HL-60 (cell line): ENCODE measurements at regions not wholly inside any gene's neighbourhood (a gene's known extent, or its start where the extent isn't known, plus 50 kb on each side); places are given as distances from the start of the nearest gene placed in this dataset.
"Not testable (repeated sequence)": the region's sequence is repeated elsewhere in the genome, so short reads cannot be mapped to it uniquely, and the experiment has no call there.

Experiments used
- DNase-seq, 2 experiments: peaks; one replicate each; pipeline ENCODE4 v3.0.0-alpha.2; 2010 to 2020; ENCODE audit warnings: low read depth in 1 of 2, low spot score in 1 of 2
- H3K27ac ChIP-seq: fragments of 250-450 bp; sonication (Bioruptor Pico); replicated peaks from 2 replicates; pipeline ENCODE4 v1.5.1; 2020; ENCODE audit warnings: mild to moderate bottlenecking, moderate library complexity
- H3K27me3 ChIP-seq: fragments of 250-450 bp; sonication (Bioruptor Pico); 2 replicates; pipeline ENCODE4 v1.5.1; 2021; ENCODE audit warnings: mild to moderate bottlenecking, moderate library complexity; ENCODE audit not compliant: insufficient read depth, poor library complexity, severe bottlenecking
- H3K4me3 ChIP-seq: replicated peaks from 2 replicates; pipeline ENCODE4 v1.5.1; 2011; ENCODE audit warnings: mild to moderate bottlenecking, control low read depth, low read length; ENCODE audit not compliant: insufficient read depth
- CTCF ChIP-seq: IDR thresholded peaks from one replicate; pipeline ENCODE4 v1.5.1; 2011; ENCODE audit warnings: low read length, control low read depth, inconsistent platforms; ENCODE audit not compliant: insufficient read depth
- GABPA ChIP-seq: IDR thresholded peaks from 2 replicates; pipeline ENCODE4 v1.6.1; 2012; ENCODE audit warnings: low read depth
- POLR2AphosphoS5 ChIP-seq: IDR thresholded peaks from 2 replicates; pipeline ENCODE4 v1.6.1; 2012; ENCODE audit warnings: low read depth
- SPI1 ChIP-seq: IDR thresholded peaks from 2 replicates; pipeline ENCODE4 v1.6.1; 2012; ENCODE audit warnings: low read depth, mild to moderate bottlenecking, borderline replicate concordance
- TF ChIP-seq, protein P1 (sequence below): IDR thresholded peaks from 2 replicates; pipeline ENCODE4 v1.6.1; 2012; ENCODE audit warnings: low read depth; ENCODE audit not compliant: insufficient replicate concordance

DNA sequence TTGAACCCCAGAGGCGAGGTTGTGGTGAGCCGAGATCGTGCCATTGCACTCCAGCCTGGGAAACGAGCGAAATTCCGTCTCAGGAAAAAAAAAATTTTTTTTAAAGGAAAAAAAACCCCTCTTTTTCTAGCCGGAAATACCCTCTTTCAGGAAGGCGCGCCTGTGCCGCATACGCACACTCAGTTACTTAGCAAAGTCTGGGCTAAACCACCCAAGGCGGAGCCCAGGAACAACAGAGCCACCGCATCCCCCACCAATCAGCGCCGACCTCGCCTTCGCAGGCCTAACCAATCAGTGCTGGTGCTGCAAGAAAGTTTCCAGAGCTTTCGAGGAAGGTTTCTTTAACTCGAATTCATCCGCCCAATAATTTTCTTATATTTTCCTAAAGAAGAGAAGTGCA is 510.4 kb downstream of the KCNJ18 start:
- TF ChIP-seq, protein P1, sequence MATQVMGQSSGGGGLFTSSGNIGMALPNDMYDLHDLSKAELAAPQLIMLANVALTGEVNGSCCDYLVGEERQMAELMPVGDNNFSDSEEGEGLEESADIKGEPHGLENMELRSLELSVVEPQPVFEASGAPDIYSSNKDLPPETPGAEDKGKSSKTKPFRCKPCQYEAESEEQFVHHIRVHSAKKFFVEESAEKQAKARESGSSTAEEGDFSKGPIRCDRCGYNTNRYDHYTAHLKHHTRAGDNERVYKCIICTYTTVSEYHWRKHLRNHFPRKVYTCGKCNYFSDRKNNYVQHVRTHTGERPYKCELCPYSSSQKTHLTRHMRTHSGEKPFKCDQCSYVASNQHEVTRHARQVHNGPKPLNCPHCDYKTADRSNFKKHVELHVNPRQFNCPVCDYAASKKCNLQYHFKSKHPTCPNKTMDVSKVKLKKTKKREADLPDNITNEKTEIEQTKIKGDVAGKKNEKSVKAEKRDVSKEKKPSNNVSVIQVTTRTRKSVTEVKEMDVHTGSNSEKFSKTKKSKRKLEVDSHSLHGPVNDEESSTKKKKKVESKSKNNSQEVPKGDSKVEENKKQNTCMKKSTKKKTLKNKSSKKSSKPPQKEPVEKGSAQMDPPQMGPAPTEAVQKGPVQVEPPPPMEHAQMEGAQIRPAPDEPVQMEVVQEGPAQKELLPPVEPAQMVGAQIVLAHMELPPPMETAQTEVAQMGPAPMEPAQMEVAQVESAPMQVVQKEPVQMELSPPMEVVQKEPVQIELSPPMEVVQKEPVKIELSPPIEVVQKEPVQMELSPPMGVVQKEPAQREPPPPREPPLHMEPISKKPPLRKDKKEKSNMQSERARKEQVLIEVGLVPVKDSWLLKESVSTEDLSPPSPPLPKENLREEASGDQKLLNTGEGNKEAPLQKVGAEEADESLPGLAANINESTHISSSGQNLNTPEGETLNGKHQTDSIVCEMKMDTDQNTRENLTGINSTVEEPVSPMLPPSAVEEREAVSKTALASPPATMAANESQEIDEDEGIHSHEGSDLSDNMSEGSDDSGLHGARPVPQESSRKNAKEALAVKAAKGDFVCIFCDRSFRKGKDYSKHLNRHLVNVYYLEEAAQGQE: no peak
- TF ChIP-seq CTCF (no peak), POLR2AphosphoS5 (no peak), GABPA (no peak), SPI1 (no peak)

GRCh38 chr17:22203208-22203715 is 510.9 kb downstream of the KCNJ18 start:
- Histone ChIP-seq H3K27ac (no peak overlapping the region), H3K27me3 (no peaks in the 10 kb centered on the region), H3K4me3 (no peak overlapping the region)
- DNase-seq: no peak
- TF ChIP-seq CTCF: no peak
- TF ChIP-seq SPI1: no peak
- TF ChIP-seq GABPA: no peak
- TF ChIP-seq, protein P1: no peak
- TF ChIP-seq POLR2AphosphoS5: no peak

More for the DNA sequence above, 510.4 kb downstream of the KCNJ18 start:
- no peak overlapping the region for H3K27ac ChIP-seq
- no peaks in the 10 kb centered on the region for H3K27me3 ChIP-seq
- H3K4me3 ChIP-seq: no peak overlapping the region
- DNase-seq: no peak

- DNase-seq, H3K4me3 ChIP-seq, H3K27ac ChIP-seq, H3K27me3 ChIP-seq: not testable (repeated sequence)
These were observed 511.8 kb downstream of the KCNJ18 start for GRCh38 chr17:22204076-22204475.

GRCh38 chr17:22210212-22210611 is 517.9 kb downstream of the KCNJ18 start:
- not testable (repeated sequence) for H3K27me3 ChIP-seq, H3K4me3 ChIP-seq, H3K27ac ChIP-seq, DNase-seq

DNA sequence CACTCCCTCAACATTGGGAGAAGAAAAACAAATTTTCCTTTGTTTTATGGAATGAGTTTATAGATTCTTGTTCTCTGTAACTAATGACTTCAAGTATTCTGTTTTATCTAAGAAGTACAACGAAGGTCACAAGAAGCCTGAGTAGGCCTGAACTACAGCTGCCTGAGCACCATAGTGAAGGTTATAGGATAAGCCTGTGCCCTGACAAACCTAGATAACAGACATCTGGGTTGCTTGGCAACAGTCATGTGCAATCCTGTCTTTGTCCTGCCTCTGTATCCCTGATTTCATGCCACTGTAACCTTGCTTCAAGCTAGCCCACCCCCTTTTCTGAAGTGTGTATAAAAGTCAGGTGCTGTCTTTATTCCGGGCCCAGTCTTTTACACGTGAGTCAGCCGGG is 520.8 kb downstream of the KCNJ18 start:
- not testable (repeated sequence) for H3K27me3 ChIP-seq, H3K27ac ChIP-seq, DNase-seq, H3K4me3 ChIP-seq
